HG02759 (cell line): ENCODE measurements at regions not wholly inside any gene's neighbourhood (a gene's known extent, or its start where the extent isn't known, plus 50 kb on each side); places are given as distances from the start of the nearest gene placed in this dataset.
A peak's percentile ranks its signal among the peaks of the same experiment; 100 is the strongest.

Experiments
- ATAC-seq: cut with Tn5 transposase; IDR thresholded peaks from one replicate; pipeline ENCODE4 v1.9.1; 2021; ENCODE audit warnings: mild to moderate bottlenecking, moderate library complexity; ENCODE audit not compliant: unreplicated experiment

DNA sequence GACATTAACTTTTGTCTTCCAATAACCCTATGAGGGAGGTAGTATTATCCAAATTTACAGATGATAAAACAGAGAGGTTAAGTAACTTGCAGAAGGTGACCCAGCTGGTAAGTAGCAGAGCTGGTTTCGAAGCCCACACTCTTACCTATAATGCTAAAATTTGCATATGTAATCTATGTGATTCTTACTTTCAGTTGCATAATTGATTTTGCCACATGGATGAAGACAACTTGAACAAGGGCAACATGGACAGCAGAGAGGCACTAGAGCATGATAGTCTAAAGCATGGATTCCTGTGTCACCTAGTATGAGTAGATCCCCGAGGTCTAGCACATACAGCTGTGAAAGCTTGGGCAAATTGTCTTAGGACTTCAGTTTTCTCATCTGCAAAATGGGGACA is 117.6 kb upstream of the DTNBP1 start:
- no peak for ATAC-seq

DNA sequence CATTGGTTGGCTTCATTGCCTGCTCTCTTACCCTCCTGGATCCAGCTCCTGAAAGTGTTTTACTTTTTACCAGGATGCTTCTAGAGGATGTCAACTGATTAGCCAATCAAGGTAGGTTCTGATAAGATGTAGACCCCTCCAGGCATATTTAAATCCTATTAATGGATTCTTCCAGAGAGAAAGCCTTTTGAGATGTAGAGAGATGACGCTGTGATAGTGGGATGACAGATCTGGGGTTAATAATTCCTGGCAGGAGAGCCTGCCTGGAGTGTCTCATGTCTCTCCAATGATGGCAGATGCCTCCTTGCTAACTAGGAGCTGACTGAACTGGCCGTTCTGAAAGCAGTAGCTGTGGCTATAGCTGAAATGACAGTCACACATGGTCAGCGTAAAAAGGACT is 116.9 kb upstream of the DTNBP1 start:
- ATAC-seq = no peak

DNA sequence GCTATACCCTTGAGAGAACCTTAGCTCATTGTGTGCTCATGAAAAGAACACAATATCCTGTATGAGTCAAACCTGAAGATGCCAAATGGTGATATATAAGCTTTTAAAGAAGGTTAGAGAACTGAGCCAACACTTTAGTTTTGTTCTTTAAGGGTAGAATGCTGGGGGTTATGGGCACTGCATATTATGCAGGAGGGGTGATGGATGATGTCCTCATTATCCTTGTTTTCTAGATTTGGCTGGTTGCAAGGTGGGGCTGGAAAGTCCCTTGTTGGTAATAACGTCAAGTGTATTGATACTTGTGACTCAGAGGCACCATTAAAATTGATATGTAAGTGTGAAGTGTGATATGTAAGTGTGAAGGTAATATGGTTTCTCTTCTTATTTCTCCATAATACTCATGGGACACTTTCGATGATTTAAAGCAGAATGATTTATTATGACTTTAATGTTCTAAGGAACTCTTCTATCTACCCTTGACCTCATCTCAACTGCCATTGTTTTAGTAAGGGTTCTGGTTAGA is 113.7 kb upstream of the DTNBP1 start:
- peak; percentile 73 for ATAC-seq

DNA sequence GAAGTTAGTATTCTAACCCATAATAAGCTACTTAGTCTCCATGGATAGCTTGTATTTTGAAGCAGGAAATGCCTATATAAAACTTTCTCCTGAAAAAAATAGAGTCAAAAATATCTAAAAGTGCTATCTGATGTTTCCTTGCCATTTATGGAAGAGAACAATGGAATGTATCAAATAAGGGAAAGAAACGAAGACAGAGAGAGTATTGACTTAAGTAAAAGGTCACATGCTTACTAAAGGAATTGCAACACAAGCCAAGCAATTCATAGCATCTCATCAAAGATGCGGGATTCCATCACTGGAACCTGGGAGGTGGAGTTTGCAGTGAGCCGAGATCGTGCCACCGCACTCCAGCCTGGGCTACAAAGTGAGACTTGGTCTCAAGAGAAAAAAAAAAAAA is 112.9 kb upstream of the DTNBP1 start:
- no peak for ATAC-seq

DNA sequence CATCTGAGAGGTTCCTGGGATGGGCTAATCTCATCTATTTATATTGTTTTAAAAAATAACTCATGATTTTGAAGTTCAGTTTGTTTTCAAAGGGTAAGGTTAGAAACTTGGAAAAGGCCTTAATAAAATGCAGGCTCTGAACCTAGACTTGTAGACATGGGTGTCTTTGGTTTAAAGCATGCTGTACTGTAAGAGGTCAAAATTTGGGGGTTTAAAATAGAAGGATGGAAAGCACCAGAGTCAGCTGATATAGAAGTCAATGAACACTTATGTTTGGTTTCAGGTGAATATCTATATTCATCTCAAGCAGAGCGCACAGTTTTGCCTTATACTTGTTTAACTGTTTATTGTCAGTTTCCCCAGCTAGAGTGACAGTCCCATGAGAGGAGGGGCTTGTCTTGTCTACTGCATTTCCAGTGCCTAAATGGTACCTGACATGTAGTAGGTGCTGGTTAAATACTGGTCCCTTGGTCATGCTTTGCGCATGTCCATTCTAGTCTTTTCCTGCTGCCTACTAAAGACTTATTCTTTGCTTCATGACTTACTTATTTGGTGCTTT is 112.3 kb upstream of the DTNBP1 start:
- ATAC-seq = no peak

DNA sequence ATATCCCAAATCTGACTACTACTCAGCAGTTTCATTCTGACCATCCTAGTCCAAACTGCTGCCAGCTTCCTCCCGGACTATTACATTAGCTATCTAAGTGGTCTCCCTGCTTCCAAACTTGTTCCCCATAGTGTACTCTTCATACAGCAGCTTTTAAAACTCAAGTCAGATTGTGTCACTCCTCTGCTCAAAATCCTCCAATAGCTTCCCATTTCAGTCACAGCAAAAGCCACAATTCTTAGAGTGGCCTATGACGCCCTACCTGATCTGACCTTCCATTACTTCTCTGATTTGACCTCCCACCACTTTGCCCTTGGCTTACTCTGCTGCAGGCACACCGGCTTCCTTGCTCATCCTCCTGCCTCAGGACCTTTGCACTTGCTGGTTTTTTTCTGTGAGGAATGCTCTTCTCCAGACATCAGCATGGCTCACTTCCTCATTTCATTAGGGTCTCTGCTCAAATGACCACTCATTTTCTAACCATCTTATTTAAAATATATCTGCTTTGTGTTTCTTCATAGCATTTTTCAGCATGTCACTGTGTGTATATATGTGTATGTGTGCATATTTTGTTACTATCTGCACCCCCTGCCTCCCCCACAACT is 111.1 kb upstream of the DTNBP1 start:
- ATAC-seq = no peak

DNA sequence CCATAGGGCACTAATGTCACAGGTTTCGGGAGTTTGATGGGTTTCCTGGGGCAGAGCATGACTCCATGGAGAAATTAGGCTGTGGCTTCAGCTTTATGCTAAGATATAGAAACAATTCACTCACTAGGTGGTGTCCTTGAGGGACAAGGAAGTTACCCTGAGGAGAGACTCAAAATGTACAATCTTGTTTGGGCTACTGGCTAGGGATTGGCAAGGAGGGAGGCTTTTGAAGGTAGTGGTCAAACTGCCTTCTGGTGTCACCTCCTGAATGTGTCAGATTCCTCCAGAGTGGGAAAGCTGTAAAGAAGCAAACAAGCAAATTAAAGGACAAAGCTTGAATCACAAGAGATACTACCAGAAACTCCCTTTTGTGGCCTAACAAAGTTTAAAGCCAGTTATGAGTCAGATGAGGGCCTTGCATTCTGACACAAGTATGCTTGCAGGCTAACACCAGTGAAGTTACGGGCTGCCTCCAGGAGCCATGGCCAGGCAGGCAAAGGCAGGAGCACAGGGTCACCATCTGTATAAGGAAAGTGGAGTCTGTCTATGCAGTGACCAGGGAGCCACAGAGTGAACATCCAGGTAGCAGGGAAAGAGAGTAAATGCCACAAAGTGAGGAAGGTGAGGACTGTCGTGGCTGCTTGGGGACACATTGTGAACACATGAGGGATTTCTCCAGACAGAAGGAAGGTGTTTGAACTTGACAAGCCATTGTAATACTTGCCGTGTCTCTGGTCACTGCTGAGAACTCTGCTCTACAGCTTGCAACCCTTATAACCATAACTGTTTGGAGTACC is 107.7 kb upstream of the DTNBP1 start:
- peak; percentile 85 for ATAC-seq

DNA sequence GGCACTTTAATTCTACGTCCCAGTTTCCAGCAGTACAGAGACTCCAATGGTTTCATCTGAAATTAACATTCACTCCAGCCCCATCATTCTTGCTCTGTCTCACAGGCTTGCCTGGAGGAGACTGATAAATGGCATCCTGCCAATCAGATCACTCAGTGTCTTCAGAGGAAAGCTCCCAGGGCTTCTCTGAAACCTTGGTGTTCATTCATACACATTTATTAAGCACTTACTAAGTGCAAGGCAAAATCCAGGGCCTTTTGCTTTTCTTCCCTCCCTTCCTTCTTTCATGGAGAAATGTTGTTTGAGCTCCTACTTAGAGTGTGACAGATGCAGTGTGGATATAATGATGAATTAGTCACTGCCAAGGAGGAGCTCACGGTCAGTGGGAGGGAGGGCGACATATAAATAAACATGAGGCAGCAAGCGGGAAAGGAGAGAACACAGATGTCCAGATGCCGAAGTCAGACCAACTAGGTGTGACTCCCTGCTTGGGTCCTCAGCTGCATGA is 106.7 kb upstream of the DTNBP1 start:
- ATAC-seq = no peak

DNA sequence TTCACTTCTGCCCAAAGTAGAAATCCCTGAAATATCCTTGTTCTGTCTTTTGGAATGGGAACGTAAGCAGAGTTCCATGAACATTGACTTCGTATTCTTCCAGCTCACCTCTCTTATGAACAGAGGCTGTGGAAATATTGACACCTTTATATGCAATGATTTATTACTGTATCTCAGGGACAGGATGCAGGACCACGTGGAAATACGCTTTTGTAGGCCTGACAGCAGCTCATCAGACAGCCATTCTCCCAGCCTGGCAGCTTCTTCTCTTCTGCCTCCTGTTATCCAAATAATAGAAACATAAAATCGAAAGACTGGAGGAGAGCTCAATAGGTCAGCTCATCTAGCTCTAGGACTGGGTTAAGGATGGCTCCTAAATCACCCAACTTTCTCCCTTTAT is 106.2 kb upstream of the DTNBP1 start:
- no peak for ATAC-seq

DNA sequence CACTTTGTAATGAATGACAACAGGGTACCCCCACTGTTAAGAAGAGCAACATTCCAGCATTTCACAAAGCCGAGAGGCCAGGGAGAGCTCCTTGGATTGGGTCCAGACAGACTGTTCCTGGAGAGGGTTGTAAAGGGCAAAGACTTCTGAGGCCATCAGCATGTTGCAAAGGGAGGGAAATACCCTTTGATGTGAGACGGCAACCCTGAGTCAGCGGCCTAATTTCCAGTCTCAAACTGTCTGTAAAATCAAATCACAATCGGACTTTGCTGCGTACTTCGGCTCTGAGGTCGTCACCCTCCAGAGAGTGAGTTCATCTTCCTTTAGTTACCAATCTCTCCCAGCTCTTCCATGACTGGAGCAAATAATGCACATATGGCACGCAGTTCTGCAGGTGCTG is 101.0 kb upstream of the DTNBP1 start:
- no peak for ATAC-seq

DNA sequence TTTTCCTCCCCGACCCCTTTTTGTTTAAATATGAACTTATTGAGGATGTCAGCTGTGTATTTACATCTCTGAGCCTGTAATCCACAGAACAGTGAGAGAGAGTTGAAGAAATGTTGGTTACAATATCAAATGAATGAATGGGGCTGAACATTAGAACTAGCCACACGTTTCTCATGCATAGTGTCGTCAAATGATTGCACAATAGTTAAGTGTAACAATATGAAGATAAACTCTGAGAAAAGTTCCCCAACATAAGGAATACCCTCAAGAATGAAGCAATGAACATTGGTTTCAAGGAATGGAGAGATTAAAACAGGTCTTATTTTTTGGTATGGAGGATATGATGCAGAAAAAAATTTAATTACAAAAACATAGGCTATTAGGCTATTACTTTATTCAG is 100.5 kb upstream of the DTNBP1 start:
- ATAC-seq = no peak

DNA sequence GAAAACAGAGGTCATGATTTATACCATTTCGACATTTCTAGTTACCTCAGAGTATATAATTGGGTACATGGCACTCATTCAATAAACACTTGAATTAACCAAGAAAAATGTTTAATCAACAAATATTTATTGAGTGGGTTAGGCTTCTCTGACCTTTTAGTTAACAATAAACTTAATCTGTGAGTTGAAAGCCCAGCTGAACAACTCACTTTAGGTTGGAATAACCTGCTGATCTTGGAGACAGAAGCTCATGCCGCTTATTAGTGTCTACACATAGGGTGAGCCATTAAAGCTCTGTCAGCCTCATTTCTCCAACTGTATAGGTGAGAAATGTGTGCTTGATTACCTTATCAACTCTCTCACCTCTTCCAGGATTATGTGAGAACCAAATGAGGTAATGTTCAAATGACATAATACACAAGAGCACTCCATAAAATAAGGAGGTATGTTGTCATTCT is 98.2 kb upstream of the DTNBP1 start:
- no peak for ATAC-seq

DNA sequence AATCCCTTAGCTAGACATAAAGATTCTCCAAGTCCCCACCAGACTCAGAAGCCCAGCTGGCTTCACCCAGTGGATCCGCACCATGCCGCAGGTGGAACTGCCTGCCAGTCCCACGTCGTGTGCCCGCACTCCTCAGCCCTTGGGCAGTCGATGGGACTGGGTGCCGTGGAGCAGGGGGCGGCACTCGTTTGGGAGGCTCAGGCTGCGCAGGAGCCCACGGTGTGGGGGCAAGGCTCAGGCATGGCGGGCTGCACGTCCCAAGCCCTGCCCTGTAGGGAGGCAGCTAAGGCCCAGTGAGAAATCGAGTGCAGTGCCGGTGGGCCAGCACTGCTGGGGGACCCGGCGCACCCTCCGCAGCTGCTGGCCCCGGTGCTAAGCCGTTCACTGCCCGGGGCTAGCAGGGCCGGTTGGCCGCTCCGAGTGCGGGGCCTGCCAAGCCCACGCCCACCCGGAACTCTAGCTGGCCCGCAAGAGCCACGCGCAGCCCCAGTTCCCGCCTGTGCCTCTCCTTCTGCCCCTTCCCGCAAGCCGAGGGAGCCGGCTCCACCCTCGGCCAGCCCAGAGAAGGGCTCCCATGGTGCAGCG is 95.9 kb upstream of the DTNBP1 start:
- no peak for ATAC-seq

DNA sequence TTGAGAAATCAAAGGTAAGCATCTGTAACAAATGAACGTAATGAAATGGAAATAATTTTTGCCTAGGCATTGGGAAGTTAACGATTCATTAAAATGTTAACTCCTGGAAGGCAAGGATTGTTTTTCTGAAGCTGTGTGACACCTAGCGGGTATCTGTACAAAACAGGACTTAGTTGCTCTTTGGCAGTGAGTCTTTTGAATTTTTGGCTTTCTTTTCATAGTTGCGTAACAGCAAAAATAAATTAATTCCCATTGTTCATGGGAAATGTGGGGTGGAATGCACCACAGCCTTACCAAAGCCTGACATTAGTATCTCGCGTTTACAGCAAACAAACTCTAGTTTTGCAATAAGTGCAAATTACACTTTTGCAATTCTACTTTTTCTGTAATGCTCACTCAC is 92.7 kb upstream of the DTNBP1 start:
- ATAC-seq = no peak

DNA sequence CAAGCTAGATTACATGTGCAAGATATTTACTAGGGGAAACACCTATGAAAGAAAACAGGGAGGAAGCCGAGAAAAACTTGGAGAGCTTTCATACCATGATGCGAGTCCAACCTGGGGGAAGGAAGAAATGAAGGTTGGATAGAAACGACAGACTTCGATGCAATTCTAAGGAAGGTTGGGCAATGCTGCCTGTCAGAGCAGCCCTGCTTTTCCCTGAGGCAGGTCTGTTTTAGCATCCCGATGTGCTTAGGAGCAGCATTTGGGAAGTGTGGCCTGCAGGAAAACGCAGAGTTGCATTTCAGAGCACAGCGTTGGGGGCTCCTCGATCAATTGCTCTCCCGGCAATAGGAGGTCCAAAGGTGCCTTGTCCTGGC is 91.9 kb upstream of the DTNBP1 start:
- no peak for ATAC-seq

DNA sequence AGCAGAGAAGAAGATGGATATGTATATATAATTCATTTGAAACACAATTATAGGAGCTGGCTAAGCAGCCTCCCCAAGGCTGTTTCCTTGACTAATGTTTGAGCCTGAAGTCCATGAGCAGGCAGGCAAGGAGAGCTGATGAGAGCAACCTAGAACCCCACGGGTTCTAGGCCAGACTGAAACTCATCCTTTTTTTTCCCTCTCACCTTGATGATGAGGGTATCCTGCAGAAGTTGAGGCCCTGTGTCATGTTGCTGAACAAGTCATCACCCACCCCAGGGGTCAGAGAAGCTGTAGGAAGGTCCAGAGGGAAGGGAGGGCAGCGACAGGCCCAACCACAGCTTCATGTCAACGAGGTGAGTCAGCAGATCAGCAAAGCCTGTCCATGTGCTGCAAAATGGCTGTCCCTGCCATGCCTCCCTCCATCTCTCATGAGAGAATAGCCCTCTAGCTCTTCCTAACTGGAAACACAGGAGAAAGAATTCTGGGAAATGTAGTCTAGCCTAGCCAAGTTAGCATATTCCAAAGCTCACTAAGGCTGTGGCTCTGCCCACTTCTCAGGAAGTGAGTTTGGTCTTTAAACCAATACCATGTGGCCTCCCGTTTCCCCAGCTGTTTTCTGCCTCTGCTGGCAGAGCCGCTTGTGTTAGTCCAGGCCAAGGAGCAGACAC is 91.3 kb upstream of the DTNBP1 start:
- no peak for ATAC-seq

DNA sequence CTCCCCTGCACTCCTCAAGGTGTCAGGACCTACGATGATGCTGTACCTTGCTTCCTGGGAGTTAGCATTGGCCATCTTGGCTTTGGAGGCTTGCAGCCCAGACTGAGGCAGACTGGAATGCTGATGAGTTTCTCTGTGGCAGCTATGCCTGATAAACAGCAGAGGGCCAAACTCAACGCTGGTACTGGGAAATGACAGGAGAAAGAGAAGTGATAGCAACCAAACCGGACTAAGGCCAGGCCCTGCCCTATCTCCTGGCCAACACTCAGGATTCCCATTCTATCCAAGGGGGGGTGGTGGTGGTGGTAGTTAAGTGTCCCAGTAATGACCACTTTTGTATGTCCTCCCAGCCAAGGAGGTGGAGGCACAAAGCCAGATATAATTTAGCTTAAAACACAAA is 90.0 kb upstream of the DTNBP1 start:
- no peak for ATAC-seq

DNA sequence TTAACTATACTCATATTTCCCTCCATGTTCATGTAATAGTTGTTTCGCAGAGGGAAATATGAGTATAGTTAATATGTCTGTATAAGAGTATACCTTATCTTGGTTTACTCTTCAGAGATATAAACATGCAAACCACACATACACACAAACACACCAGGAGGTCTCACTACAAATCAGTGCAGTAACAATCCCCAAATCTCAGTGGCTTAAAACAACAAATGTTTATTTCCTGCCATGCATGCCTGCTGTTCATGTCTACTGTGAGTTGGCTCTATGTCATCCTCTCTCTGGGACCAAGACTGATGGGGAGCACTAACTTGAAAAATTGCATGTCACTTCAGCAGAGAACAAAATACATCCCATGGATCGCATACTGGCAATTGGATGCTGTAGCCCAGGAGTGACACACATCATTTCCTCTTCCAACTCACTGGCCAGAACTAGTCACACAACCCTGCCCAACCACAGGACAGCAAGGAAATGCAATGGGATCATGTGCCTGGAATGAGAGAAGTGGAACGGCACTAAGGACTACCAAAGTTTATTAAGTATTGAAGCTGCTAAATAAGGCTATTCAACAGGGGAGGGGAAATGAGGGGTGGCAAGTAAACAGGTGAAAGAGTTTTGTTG is 89.0 kb upstream of the DTNBP1 start:
- no peak for ATAC-seq

DNA sequence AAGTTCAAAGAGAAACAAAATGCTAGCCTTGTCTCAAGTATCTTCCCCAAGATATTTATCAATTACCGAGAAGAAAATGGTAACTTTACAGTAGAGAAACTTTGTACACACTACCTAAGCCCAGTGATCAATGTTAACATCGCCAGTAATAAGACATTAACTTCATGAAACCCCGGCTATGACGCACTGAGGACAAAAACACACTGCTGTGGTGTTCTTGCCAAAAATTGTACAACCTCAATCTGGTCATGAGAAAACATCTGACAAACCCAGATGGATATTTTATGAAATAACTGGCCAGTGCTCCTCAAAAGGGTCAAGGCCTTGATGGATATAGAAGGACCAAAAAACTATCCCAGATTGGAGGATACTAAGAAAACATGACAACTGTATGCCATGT is 85.5 kb upstream of the DTNBP1 start:
- ATAC-seq = no peak

DNA sequence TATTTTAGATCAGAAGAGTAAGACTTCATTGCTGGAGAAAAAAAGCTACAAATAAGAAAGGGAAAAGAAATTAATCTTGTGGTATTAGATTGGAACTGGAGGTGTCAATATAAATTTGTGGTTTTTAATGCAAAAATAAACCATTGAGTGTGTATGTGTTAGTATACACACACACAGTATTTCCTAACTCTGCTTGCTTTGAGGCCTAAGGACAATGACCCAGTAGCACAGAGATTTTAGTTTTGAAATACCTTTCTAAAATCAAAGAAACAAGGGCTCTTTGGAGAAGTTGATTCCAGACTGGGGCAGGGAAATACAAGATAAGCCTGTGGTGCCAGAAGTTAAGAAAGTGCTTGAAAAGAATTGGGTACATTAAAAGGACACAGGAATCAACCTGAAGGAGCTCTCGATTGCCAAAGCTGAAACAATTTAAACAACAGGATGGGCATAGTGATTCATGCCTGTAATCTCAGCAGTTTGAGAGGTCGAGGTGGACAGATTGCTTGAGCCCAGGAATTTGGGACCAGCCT is 84.6 kb upstream of the DTNBP1 start:
- ATAC-seq = no peak
